Left colon (tissue), 2 donors: ENCODE measurements at regions not wholly inside any gene's neighbourhood (a gene's known extent, or its start where the extent isn't known, plus 50 kb on each side); places are given as distances from the start of the nearest gene placed in this dataset.
A peak's percentile ranks its signal among the peaks of the same experiment; 100 is the strongest.
"Not testable (repeated sequence)": the region's sequence is repeated elsewhere in the genome, so short reads cannot be mapped to it uniquely, and the experiment has no call there.

ENCODE experiments used
- ATAC-seq: fragments of 200-7000 bp; cut with Tn5 transposase; one replicate; pipeline ENCODE4 v1.9.1; 2020; ENCODE audit warnings: mild to moderate bottlenecking, moderate library complexity
- DNase-seq, 2 donors: peaks; one replicate each; pipeline ENCODE4 v3.0.0-alpha.2; 2020
- intact Hi-C, 2 donors: fragments of 100-400 bp; cut with DNase I in 1 of 2; cut with micrococcal nuclease in 1 of 2; formaldehyde crosslinking; loops; one replicate each; pipeline versions ENCODE4 v1.11.2 to v1.14.0; 2022; cut with DNase I, micrococcal nuclease
- donor health status: DM: no; HTN: no; CAD: no.
- donor health status: DM: yes; HTN: yes; CAD: no.

GRCh38 chrX:99234384-99234783 is 1175.7 kb downstream of the PCDH19 start:
- intact Hi-C loops, ATAC-seq: not testable (repeated sequence)

GRCh38 chrX:99192421-99192820 is 1217.7 kb downstream of the PCDH19 start:
- DNase-seq (no peak), ATAC-seq (no peak)
- intact Hi-C loops = no loop called here

More at GRCh38 chrX:99234384-99234783, 1175.7 kb downstream of the PCDH19 start:
- not testable (repeated sequence) for DNase-seq

GRCh38 chrX:99184153-99184552 is 1225.9 kb downstream of the PCDH19 start:
- DNase-seq (no peak), ATAC-seq (no peak)
- intact Hi-C loops = no loop called here

- ATAC-seq = no peak
Measured at GRCh38 chrX:99172958-99173357, 1237.1 kb downstream of the PCDH19 start.

GRCh38 chrX:99142745-99143144 is 1267.3 kb downstream of the PCDH19 start:
- intact Hi-C loops = no loop called here
- DNase-seq (no peak), ATAC-seq (peak; percentile 87)

More at GRCh38 chrX:99172958-99173357, 1237.1 kb downstream of the PCDH19 start:
- intact Hi-C loops = no loop called here
- no peak for DNase-seq

- DNase-seq = no peak
- intact Hi-C loops = no loop called here
- no peak for ATAC-seq
Measured at GRCh38 chrX:99137488-99137887, 1272.6 kb downstream of the PCDH19 start.

- ATAC-seq (no peak), DNase-seq (no peak)
- intact Hi-C loops = no loop called here
Measured at GRCh38 chrX:99117011-99117410, 1293.1 kb downstream of the PCDH19 start.

GRCh38 chrX:99095965-99096635 is 1314.0 kb downstream of the PCDH19 start:
- no peak for ATAC-seq
- no peak for DNase-seq
- intact Hi-C loops = no loop called here

- intact Hi-C loops = no loop called here
- ATAC-seq (no peak), DNase-seq (no peak)
Measured at GRCh38 chrX:99091459-99091858, 1318.6 kb downstream of the PCDH19 start.

GRCh38 chrX:99078301-99078700 is 1331.8 kb downstream of the PCDH19 start:
- ATAC-seq (no peak), DNase-seq (no peak)
- intact Hi-C loops = no loop called here

- intact Hi-C loops = no loop called here
- no peak for ATAC-seq
- DNase-seq = no peak
Measured at GRCh38 chrX:99077099-99077498, 1333.0 kb downstream of the PCDH19 start.

- ATAC-seq (no peak), DNase-seq (no peak)
- intact Hi-C loops = no loop called here
Measured at GRCh38 chrX:99073551-99073950, 1336.5 kb downstream of the PCDH19 start.

- DNase-seq (no peak), ATAC-seq (no peak)
- intact Hi-C loops = no loop called here
Measured at GRCh38 chrX:99051639-99052038, 1358.4 kb downstream of the PCDH19 start.

- intact Hi-C loops = no loop called here
- ATAC-seq (no peak), DNase-seq (no peak)
Measured at GRCh38 chrX:99033226-99033901, 1376.7 kb downstream of the PCDH19 start.

- ATAC-seq = no peak
- DNase-seq = no peak
- intact Hi-C loops = no loop called here
Measured at GRCh38 chrX:99010957-99011356, 1399.1 kb downstream of the PCDH19 start.

- DNase-seq (no peak), ATAC-seq (no peak)
- intact Hi-C loops = no loop called here
Measured at GRCh38 chrX:99001286-99001685, 1408.8 kb downstream of the PCDH19 start.

GRCh38 chrX:98962996-98963395 is 1447.1 kb downstream of the PCDH19 start:
- DNase-seq (no peak), ATAC-seq (no peak)
- intact Hi-C loops = no loop called here

- no peak for ATAC-seq
- intact Hi-C loops = no loop called here
- no peak for DNase-seq
Measured at GRCh38 chrX:98956014-98956413, 1454.1 kb downstream of the PCDH19 start.

- intact Hi-C loops = no loop called here
- no peak for DNase-seq
- no peak for ATAC-seq
Measured at GRCh38 chrX:98939456-98939855, 1470.6 kb downstream of the PCDH19 start.

- intact Hi-C loops = no loop called here
- ATAC-seq = no peak
Measured at GRCh38 chrX:98931216-98931615, 1478.9 kb downstream of the PCDH19 start.

GRCh38 chrX:98924511-98924910 is 1485.6 kb downstream of the PCDH19 start:
- intact Hi-C loops = no loop called here
- DNase-seq (no peak), ATAC-seq (no peak)

More at GRCh38 chrX:98931216-98931615, 1478.9 kb downstream of the PCDH19 start:
- no peak for DNase-seq
